ENCODE measurements at regions not wholly inside any gene's neighbourhood (a gene's known extent, or its start where the extent isn't known, plus 50 kb on each side); places are given as distances from the start of the nearest gene placed in this dataset.

DNA sequence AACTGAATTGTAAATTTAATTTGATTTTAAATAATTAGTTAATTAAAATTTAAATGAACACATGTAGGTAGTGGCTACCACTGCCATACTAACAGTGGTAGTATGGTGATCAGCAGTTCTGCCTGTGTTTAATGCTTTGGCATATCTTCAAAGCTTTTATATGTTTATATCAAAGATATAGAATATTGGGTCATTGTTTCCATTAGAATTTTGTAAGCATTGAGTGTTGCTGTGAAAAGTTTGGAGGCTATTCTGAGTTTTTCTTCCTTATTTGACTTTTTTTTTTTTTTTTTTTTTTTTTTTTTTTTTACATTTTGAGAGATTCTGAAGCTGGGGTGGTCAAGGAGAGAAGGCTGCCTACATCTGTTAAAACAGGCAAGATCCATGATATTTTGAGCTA, 134.2 kb downstream of the SPATA31D1 start:
- TF ChIP-seq YY1 (IDR thresholded peaks at IDR 0.05; ENCODE audit: borderline replicate concordance in 1 of 3, control insufficient read depth in 1 of 3, extremely low read depth in 1 of 3, insufficient read depth in 3 of 3, insufficient read length in 1 of 3, insufficient replicate concordance in 2 of 3, low read depth in 1 of 3, low read length in 2 of 3) (no peak), MLX (CRISPR knock-in tag; conservative IDR thresholded peaks at IDR 0.05) (no peak)

Measured in K562 (cell line).